WI38 (cell line): ENCODE measurements at regions not wholly inside any gene's neighbourhood (a gene's known extent, or its start where the extent isn't known, plus 50 kb on each side); places are given as distances from the start of the nearest gene placed in this dataset.

Experiments
- H3K4me3 ChIP-seq: 2 replicates; pipeline ENCODE4 v1.5.1; 2011; ENCODE audit warnings: low read depth, mild to moderate bottlenecking, control low read depth, low read length
- TF ChIP-seq, protein P1 (sequence below): IDR thresholded peaks from 2 replicates; pipeline ENCODE4 v1.5.1; 2012; ENCODE audit warnings: low read depth, mild to moderate bottlenecking, control low read depth, low read length

DNA sequence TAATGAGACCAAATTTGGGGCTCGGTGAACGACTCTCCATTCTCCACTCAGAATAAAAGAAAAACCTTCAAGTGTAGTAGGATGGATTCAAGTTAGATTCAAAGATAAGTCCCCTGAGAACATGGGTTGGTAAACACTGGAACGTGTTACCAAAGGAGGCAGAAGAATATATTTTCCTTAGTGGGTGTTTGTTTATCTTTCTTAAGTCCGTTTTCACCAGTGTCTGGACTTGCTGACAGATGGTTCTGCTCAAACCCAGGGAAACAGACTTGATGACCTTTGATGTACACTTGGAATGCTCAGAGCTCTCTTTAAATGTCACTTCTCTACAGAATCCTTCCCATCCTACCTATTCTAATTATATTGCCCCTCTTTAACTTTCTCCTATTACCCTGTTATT, 310.3 kb upstream of the ZNF521 start:
- TF ChIP-seq, protein P1, sequence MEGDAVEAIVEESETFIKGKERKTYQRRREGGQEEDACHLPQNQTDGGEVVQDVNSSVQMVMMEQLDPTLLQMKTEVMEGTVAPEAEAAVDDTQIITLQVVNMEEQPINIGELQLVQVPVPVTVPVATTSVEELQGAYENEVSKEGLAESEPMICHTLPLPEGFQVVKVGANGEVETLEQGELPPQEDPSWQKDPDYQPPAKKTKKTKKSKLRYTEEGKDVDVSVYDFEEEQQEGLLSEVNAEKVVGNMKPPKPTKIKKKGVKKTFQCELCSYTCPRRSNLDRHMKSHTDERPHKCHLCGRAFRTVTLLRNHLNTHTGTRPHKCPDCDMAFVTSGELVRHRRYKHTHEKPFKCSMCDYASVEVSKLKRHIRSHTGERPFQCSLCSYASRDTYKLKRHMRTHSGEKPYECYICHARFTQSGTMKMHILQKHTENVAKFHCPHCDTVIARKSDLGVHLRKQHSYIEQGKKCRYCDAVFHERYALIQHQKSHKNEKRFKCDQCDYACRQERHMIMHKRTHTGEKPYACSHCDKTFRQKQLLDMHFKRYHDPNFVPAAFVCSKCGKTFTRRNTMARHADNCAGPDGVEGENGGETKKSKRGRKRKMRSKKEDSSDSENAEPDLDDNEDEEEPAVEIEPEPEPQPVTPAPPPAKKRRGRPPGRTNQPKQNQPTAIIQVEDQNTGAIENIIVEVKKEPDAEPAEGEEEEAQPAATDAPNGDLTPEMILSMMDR = no peak
- no peak overlapping the region for H3K4me3 ChIP-seq

GRCh38 chr18:25661831-25662230, 309.9 kb upstream of the ZNF521 start:
- TF ChIP-seq, protein P1 = no peak
- H3K4me3 ChIP-seq = no peak overlapping the region

GRCh38 chr18:25659541-25659940, 307.6 kb upstream of the ZNF521 start:
- TF ChIP-seq, protein P1 = no peak
- no peak overlapping the region for H3K4me3 ChIP-seq

DNA sequence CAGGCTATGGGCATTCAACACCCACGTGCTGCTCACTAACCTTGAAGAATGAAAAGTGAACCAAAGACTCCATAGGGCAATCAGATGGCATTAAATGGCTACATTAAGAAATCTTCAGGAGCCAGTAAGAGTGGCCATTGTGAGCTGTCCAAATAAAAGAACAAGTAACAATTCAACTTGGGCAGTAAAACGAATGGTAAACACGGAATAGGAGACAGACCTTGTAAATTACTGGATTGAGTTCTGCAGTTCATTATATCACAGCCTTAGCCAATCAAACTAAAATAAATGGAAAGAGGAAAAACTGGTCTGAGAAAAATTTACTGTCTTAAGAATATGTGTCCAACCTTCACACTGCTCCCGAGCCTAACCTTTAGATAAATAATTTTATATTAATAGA, 306.5 kb upstream of the ZNF521 start:
- TF ChIP-seq, protein P1 = no peak

DNA sequence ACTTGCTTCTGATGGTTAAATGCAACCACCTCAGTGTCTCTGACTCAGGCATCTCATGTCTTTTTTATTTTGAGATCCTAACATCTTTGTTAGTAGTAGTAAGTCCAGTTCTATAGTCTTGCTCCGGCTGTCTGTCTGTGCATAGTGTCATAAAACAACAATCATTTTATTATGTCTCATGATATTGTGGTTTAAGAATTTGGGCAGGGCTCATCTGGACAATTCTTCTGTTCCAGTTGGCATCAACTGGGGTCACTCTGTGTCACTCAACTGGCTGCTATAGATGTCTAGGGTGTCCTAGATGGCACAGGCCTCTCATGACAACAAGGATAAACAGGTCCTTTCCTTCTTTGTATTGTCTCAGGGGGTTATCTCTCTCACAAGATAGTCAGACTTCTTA, 299.6 kb upstream of the ZNF521 start:
- no peak overlapping the region for H3K4me3 ChIP-seq
- TF ChIP-seq, protein P1 = no peak

More for the DNA sequence above, 306.5 kb upstream of the ZNF521 start:
- H3K4me3 ChIP-seq = no peak overlapping the region

- no peak overlapping the region; the same call in 1 of the 2 replicates for H3K4me3 ChIP-seq
- TF ChIP-seq, protein P1 = no peak
These were observed 298.4 kb upstream of the ZNF521 start for GRCh38 chr18:25650201-25650941.

- TF ChIP-seq, protein P1 = 0 out of 2 replicates have a peak, but pooled peaks have one; percentile 5
- H3K4me3 ChIP-seq = no peak overlapping the region
These were observed 296.8 kb upstream of the ZNF521 start for GRCh38 chr18:25648716-25649260.
